HG03469 (cell line): ENCODE measurements at regions not wholly inside any gene's neighbourhood (a gene's known extent, or its start where the extent isn't known, plus 50 kb on each side); places are given as distances from the start of the nearest gene placed in this dataset.

Experiments used
- ATAC-seq: cut with Tn5 transposase; IDR thresholded peaks from one replicate; pipeline ENCODE4 v1.9.1; 2021; ENCODE audit warnings: mild to moderate bottlenecking, moderate library complexity, moderate number of reproducible peaks; ENCODE audit not compliant: unreplicated experiment

DNA sequence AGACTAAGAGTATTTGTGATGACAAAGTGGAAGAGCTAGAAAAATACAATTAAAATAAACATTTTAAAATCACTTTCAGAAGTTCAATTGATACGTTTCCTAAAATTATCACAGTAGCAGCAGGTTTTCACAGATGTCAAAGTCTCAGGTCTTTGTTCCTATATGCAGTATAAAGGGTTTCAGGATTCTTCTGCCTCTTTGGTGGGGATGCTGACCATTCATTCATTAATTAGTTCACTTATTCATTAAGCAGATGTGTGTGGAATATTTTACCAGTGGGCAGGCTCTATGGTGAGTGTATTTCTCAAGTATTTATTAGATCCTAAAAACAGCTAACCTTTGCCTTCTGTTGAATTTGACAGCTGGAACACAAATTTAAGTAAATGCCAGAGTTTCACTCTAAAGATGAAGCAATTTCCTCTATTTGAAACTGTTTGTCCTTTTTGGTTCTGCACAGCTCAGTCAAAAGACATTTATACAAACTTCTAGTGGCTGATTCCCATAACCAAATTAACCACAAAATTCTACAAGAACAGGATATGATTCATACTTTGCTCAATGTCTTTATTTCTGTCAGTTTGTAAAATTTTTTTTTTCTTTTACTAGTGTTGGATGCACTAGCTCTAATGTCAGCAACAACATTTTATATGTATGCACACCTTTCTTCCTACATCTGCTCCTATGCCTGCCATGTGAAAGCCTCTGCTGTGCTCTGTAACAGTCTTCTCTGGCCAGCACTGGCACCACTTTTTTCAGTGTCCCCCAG is 75.9 kb upstream of the PRR16 start:
- ATAC-seq, result peak; percentile 67

GRCh38 chr5:120394259-120394658 is 69.8 kb upstream of the PRR16 start:
- ATAC-seq, result no peak

- ATAC-seq, result no peak
These were observed 67.9 kb upstream of the PRR16 start for GRCh38 chr5:120396186-120396585.

- no peak for ATAC-seq
These were observed 63.7 kb upstream of the PRR16 start for GRCh38 chr5:120400356-120400755.

DNA sequence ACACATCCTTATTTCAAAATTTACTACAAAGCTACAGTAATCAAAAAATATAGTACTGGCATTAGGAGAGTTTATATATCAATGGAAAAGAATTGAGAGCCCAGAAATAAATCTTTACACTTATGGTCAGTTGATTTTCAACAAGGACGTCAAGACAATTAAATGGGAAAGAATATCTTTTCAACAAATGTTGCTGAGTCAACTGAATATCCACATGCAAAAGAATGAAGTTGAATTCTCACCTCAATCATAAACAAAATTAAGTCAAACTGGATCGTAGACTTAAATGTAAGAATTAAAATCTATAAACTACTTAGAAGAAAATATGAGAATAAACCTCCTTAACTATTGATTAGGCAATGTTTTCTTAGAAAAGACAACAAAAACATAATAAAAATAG is 61.5 kb upstream of the PRR16 start:
- no peak for ATAC-seq

DNA sequence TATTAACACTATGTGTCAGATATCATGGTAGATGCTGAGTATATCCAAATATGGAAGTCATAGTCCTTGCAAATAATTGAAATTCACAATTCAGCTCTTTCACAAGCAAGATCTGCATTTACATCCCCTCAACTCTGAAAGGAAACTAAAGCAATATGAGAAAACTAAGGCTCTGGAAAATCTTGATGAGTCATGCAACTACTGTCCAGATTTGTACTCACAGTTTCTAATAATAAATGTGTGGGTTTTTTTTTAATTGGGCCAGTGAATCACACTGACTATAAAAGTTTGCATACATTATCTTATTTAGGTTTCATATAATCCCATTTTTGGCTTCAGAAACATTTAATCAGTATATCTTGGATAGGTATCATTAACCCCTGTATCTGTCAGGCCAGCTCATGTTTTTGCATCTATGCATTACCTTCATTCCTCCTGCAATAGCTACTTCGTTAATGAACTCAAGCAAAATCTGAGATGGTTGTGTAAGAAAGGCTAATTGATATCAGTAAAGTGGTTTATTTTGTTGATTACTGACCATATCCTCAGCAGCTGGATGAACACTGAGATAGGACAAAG is 58.7 kb upstream of the PRR16 start:
- peak; percentile 36 for ATAC-seq

DNA sequence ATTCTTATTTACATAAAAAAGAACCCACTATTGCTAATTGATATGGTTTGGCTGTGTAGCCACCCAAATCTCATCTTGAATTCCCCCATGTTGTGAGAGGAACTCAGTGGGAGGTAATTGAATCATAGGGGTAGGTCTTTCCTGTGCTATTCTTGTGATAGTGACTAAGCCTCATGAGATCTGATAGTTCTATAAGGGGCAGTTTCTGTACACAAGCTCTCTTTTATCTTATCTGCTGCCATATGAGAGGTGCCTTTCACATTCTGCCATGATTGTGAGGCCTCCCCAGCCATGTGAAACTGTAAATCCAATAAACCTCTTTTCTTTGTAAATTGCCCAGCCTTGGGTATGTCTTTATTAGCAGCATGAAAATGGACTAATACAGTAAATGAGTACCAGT is 58.2 kb upstream of the PRR16 start:
- peak; percentile 51 for ATAC-seq

DNA sequence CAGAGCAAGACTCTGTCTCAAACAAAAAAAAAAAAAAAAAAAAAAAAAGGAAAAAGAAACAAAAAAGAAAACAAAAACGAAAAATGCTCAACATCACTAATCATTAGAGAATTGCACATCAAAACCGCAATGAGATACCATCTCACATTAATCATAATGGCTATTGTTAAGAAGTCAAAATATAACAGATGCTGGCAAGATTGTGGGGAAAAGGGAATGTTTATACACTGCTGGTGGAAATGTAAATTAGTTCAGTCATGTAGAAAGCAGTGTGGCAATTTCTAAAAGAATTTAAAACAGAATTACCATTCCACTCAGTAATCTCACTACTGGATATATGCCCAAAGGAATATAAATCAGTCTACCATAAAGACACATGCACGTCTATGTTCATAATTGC is 50.4 kb upstream of the PRR16 start:
- no peak for ATAC-seq
